Uterus (tissue), 3 donors: ENCODE measurements at regions not wholly inside any gene's neighbourhood (a gene's known extent, or its start where the extent isn't known, plus 50 kb on each side); places are given as distances from the start of the nearest gene placed in this dataset.
"Not testable (repeated sequence)": the region's sequence is repeated elsewhere in the genome, so short reads cannot be mapped to it uniquely, and the experiment has no call there.

Experiments used
- DNase-seq, 2 donors: peaks; one replicate each; pipeline ENCODE4 v3.0.0-alpha.2; 2019 to 2020
- H3K27ac ChIP-seq, 2 donors: fragments of 200-600 bp; sonication (generic); 1 replicate in 1 of 2; 2 replicates in 1 of 2; pipeline ENCODE4 v1.5.1; 2016 to 2018
- H3K27me3 ChIP-seq, 2 donors: fragments of 200-600 bp; sonication (generic); one replicate each; pipeline ENCODE4 v1.5.1; 2018 to 2019; ENCODE audit warnings: control low read depth in 1 of 2
- H3K36me3 ChIP-seq, 2 donors: fragments of 200-600 bp; sonication (generic); one replicate each; pipeline ENCODE4 v1.5.1; 2019; ENCODE audit warnings: control low read depth in 1 of 2
- H3K4me1 ChIP-seq, 2 donors: fragments of 200-600 bp; sonication (generic); one replicate each; pipeline ENCODE4 v1.5.1; 2018 to 2019; ENCODE audit warnings: control low read depth in 1 of 2
- H3K4me3 ChIP-seq, 2 donors: fragments of 200-600 bp; sonication (generic); 1 replicate in 1 of 2; 2 replicates in 1 of 2; pipeline ENCODE4 v1.5.1; 2018 to 2019; ENCODE audit warnings: mild to moderate bottlenecking in 1 of 2
- H3K9me3 ChIP-seq, 2 donors: fragments of 200-600 bp; sonication (generic); one replicate each; pipeline ENCODE4 v1.5.1; 2019; ENCODE audit warnings: control low read depth in 1 of 2
- POLR2A ChIP-seq, 2 donors: fragments of 450-650 bp; IDR thresholded peaks; one replicate each; pipeline ENCODE4 v1.6.1; 2016; ENCODE audit warnings: antibody characterized with exemption in 2 of 2, mild to moderate bottlenecking in 1 of 2, moderate library complexity in 1 of 2
- intact Hi-C: fragments of 100-400 bp; cut with DNase I; formaldehyde crosslinking; loops from one replicate; pipeline ENCODE4 v1.15.1; 2023; ENCODE audit warnings: low total_unique reads
- TF ChIP-seq, protein P1 (sequence below), 4 experiments: fragments of 200-600 bp in 2 of 4; fragments of 450-650 bp in 2 of 4; sonication (generic) in 2 of 4; IDR thresholded peaks; one replicate each; pipeline ENCODE4 v1.5.1; 2016 to 2019; ENCODE audit warnings: antibody characterized with exemption in 4 of 4, mild to moderate bottlenecking in 2 of 4, moderate library complexity in 1 of 4
- donor health status: DM: yes; HTN: yes; CAD: no.

DNA sequence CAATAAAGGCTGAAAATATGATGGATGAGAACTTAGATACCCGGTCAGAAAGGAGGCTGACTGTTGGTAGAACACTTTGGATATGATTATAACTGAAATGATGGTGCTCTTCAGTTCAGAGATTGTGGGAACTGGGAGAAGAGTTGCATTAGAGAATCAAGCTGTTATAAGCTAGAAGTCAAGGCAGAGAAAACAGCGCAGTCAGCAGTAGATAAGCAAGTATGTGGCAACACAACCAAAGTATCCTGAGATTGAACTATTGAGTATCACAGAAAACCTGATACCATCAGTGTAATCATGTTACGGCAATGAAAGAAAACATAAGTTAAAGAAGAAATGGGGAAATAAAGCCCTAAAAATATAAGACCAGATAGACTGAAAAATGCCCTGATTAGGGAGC lies 633.9 kb upstream of the LRRTM1 start:
- Histone ChIP-seq H3K4me3 (no peak overlapping the region), H3K27ac (no peak overlapping the region), H3K9me3 (no peaks in the 10 kb centered on the region), H3K36me3 (no peaks in the 10 kb centered on the region), H3K27me3 (no peaks in the 10 kb centered on the region), H3K4me1 (no peaks in the 10 kb centered on the region)
- TF ChIP-seq, protein P1, sequence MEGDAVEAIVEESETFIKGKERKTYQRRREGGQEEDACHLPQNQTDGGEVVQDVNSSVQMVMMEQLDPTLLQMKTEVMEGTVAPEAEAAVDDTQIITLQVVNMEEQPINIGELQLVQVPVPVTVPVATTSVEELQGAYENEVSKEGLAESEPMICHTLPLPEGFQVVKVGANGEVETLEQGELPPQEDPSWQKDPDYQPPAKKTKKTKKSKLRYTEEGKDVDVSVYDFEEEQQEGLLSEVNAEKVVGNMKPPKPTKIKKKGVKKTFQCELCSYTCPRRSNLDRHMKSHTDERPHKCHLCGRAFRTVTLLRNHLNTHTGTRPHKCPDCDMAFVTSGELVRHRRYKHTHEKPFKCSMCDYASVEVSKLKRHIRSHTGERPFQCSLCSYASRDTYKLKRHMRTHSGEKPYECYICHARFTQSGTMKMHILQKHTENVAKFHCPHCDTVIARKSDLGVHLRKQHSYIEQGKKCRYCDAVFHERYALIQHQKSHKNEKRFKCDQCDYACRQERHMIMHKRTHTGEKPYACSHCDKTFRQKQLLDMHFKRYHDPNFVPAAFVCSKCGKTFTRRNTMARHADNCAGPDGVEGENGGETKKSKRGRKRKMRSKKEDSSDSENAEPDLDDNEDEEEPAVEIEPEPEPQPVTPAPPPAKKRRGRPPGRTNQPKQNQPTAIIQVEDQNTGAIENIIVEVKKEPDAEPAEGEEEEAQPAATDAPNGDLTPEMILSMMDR (IDR thresholded peaks at IDR 0.05) = no peak
- no peak for TF ChIP-seq POLR2A (IDR thresholded peaks at IDR 0.05)
- intact Hi-C loops = no loop called here
- no peak for DNase-seq

DNA sequence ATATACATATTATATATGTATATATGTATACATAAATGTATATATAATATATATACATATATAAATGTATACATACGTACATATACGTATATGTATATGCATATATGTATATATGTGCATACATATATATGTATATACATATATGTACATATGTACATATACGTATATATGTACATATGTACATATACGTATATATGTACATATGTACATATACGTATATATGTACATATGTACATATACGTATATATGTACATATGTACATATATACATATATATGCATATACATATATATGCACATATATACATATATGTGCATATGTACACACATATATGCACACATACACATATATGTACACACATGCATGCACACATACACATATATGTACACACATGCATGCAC lies 627.3 kb upstream of the LRRTM1 start:
- H3K9me3 ChIP-seq, H3K4me1 ChIP-seq, DNase-seq, H3K27me3 ChIP-seq, H3K4me3 ChIP-seq, intact Hi-C loops, H3K36me3 ChIP-seq, H3K27ac ChIP-seq: not testable (repeated sequence)

DNA sequence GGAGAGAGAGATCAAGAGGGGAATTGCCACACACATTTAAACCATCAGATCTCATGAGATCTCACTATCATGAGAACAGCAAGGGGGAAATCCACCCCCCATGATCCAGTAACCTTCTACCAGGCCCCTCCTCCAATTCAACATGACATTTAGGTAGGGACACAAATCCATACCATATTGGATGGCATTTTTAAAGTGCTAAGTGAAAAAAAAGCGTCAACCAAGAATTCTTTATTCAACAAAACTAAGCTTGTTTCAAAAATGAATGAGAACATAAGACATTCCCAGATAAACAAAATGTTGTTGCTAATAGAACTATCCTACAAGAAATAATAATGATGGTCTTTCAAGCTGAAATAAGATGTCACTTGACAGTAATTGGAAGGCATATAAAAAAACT lies 626.2 kb upstream of the LRRTM1 start:
- DNase-seq = no peak
- intact Hi-C loops = no loop called here
- no peaks in the 10 kb centered on the region for H3K4me1 ChIP-seq
- no peaks in the 10 kb centered on the region for H3K27me3 ChIP-seq
- no peaks in the 10 kb centered on the region for H3K36me3 ChIP-seq
- no peak overlapping the region for H3K4me3 ChIP-seq
- H3K9me3 ChIP-seq = peaks cover 0 to 6% of the 10 kb centered on the region in 2 donors
- TF ChIP-seq POLR2A (IDR thresholded peaks at IDR 0.05) = no peak
- TF ChIP-seq, protein P1 (IDR thresholded peaks at IDR 0.05) = no peak
- no peak overlapping the region for H3K27ac ChIP-seq

DNA sequence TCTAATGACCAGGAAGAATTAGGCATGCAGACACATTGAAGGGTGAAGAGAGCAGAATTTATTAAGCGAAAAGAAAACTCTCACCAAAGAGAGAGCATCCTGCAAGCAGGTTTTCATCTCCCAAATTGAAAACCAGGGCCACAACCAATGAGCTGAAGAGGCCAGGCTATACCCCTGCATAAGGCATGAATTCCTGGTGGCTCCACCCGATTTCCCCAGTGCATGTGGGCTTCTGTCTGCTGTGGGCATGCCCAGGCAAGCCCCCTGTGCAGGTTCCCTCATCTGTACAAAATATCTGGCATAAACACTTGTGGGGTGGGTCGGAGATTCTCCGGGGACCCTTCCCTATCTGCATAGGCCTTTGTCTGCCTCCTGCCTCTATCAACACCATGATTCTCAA lies 621.6 kb upstream of the LRRTM1 start:
- Histone ChIP-seq H3K27me3 (no peaks in the 10 kb centered on the region), H3K4me1 (no peaks in the 10 kb centered on the region), H3K36me3 (no peaks in the 10 kb centered on the region), H3K27ac (no peak overlapping the region), H3K9me3 (peaks cover 0 to 6% of the 10 kb centered on the region in 2 donors), H3K4me3 (no peak overlapping the region)
- intact Hi-C loops = no loop called here
- no peak for TF ChIP-seq POLR2A (IDR thresholded peaks at IDR 0.05)
- TF ChIP-seq, protein P1 (IDR thresholded peaks at IDR 0.05) = no peak
- no peak for DNase-seq

DNA sequence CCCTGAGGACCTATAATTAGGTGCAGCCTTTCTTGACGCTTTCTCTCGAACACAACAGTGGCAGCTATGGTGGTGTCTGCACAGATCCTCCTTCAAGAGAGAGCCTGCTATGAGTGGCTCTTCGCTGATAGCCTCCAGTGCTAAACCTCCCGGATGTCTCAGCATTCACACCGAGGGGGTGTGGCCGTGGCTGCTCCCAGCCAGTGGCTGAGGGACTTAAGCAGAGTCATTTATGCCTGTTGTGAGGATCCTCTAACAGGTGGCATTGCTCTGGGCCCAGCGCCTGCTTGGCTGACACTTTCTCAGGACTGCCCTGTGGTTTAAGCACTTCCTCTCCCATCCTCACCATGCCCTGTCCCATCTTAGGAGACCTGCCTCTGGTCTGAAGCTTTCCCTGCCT lies 592.0 kb upstream of the LRRTM1 start:
- Histone ChIP-seq H3K4me3 (no peak overlapping the region), H3K9me3 (no peaks in the 10 kb centered on the region), H3K4me1 (no peaks in the 10 kb centered on the region), H3K27me3 (no peaks in the 10 kb centered on the region), H3K36me3 (no peaks in the 10 kb centered on the region), H3K27ac (no peak overlapping the region)
- intact Hi-C loops = no loop called here
- no peak for TF ChIP-seq POLR2A (IDR thresholded peaks at IDR 0.05)
- TF ChIP-seq, protein P1 (IDR thresholded peaks at IDR 0.05) = no peak
- DNase-seq = no peak

DNA sequence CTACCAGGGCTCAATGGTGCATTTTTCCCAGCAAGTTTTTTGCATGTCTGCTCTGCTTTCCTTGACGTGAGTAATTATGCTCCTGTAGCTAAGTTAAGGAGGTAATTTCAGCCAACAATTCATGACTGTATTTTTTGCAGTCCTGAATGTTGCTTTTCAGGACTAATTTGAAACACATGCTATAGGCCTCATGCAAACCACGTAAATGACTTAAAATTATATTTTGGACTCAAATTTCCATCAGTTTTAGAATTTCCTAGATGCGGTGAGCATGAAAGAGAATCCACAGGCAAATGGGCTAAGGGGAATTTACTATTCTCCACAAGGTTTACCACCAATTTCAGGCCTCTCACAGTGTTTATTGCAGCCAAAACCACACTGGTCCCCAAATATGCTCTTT lies 589.9 kb upstream of the LRRTM1 start:
- no peaks in the 10 kb centered on the region for H3K27me3 ChIP-seq
- TF ChIP-seq, protein P1 (IDR thresholded peaks at IDR 0.05) = no peak
- TF ChIP-seq POLR2A (IDR thresholded peaks at IDR 0.05) = no peak
- intact Hi-C loops = no loop called here
- H3K9me3 ChIP-seq = no peaks in the 10 kb centered on the region
- no peak overlapping the region for H3K4me3 ChIP-seq
- H3K36me3 ChIP-seq = no peaks in the 10 kb centered on the region
- H3K4me1 ChIP-seq = no peaks in the 10 kb centered on the region
- H3K27ac ChIP-seq = no peak overlapping the region
- no peak for DNase-seq
